OCI-LY3 (cell line): ENCODE measurements at regions not wholly inside any gene's neighbourhood (a gene's known extent, or its start where the extent isn't known, plus 50 kb on each side); places are given as distances from the start of the nearest gene placed in this dataset.

Experiments
- CTCF ChIP-seq: fragments of 200-600, 300-600 bp; sonication (generic); IDR thresholded peaks from 2 replicates; pipeline ENCODE4 v1.5.1; 2014; ENCODE audit warnings: antibody characterized with exemption, low read length, low read depth
- EZH2phosphoT487 ChIP-seq: fragments of 200-600 bp; shearing (Covaris generic); IDR thresholded peaks from 2 replicates; pipeline ENCODE4 v1.6.1; 2018; ENCODE audit warnings: antibody characterized with exemption, mixed run types, low read depth

- TF ChIP-seq CTCF (no peak), EZH2phosphoT487 (no peak)
These were observed 417.6 kb downstream of the UTRN start for GRCh38 chr6:144702781-144703180.
